CD4-positive, alpha-beta T cell treated with Interleukin-15 for 4 hours (primary cell): ENCODE measurements at regions not wholly inside any gene's neighbourhood (a gene's known extent, or its start where the extent isn't known, plus 50 kb on each side); places are given as distances from the start of the nearest gene placed in this dataset.

Experiments
- DNase-seq: peaks from one replicate; pipeline ENCODE4 v3.0.0-alpha.2; 2020; ENCODE audit warnings: low spot score

GRCh38 chr5:171629628-171630349 is 155.8 kb upstream of the SMIM23 start:
- DNase-seq: no peak

DNA sequence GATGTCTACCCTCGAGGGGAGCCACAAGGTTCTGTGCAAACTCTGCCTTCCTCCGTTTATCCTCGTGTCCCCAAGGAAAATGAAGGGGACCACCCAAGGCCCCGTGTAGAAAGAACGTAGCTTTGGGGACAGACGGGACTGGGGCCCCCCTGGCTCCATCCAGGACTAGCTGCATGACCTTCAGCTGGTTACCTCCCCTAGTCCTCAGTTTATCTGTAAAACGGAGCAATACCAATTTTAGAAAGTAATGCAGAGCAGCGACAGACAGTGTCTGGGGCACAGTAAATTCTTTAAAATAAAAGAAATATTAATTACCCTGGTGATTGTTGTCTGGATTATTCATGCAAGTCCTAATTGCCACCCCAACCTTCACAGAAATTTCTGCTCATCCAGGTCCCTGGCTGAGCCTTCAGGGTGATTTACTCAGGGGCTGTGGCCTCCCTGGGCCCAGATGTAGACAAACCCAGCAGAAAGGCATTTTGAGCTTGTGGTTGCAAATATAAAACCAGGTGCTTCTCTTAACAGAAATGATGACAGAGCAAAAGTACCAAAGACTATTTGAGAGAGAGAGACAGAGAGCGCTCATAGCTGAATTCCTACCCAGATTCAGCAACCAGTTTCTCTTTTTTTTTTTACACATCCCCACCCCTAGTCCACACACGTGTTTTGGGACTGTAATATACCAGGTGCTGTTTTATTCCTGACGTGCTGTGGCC is 155.1 kb upstream of the SMIM23 start:
- DNase-seq: no peak

GRCh38 chr5:171632616-171633015 is 153.0 kb upstream of the SMIM23 start:
- DNase-seq: no peak

GRCh38 chr5:171633776-171634470 is 151.7 kb upstream of the SMIM23 start:
- DNase-seq: no peak

DNA sequence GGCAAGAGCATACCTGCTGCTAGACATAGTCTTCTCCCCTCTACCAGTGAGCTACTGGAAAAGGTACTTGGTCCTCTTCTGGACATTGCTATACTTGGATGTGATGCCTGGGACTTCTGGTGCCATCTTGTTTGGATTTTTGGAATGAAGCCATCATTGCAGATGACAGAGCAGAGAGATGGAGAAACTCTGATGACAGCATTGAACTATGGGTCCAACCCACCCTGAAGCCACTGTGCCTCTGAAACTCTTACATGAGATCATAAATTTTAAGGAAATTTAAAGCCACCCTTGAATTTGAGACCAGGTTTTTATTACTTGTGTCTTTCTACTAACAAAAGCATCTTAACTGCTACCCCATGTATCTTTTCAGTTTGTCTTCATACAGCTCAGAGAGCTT is 151.1 kb upstream of the SMIM23 start:
- no peak for DNase-seq

GRCh38 chr5:171635028-171635427 is 150.6 kb upstream of the SMIM23 start:
- DNase-seq: no peak

DNA sequence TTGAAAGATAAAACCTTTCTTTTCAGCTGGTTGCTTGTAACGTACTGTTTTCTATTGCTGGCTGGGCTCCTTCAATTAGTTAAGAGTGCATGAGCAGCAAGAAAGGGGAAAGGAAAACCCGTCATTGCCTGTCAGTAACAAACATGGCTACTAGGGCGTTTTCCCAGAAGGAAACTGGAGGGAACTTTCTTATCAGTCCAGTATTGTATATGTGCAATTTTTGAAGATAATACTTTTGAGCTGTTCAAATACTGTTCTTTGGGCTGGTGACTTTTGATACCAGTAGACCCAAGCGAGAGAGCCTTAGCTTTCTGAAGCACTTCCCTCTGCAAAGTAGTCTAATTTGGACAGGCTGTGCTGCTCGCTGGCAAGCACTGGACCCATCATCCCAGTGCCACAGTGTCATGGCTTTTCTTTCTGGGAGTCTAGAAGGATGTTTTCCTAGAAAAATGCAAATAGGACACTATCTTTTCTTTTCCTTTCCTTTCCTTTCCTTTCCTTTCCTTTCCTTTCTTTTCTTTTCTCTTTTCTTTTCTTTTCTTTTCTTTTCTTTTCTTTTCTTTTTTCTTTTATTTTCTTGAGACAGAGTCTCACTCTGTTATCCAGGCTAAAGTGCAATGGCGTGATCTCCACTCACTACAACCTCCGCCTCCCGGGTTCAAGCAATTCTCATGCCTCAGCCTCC is 149.9 kb upstream of the SMIM23 start:
- DNase-seq: no peak

DNA sequence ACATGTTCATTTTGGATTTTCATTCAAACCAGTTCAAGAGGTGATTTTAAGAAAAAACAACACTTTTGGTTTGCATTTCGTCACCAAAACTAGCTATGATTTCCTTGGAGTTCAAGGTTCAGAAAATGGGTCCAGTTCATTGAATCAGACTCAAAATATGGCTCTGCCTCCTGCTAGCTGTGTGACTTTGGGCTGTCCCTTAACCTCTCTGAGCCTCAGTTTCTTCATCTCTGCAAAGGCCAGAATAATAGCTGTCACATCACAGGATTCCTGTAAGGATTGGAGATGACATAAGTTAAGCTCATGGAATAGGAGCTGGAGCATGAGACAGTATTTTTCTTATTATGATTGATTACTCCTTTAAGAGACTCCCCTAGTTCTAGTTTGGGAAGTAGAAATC is 147.8 kb upstream of the SMIM23 start:
- no peak for DNase-seq

- no peak for DNase-seq
These were observed 146.4 kb upstream of the SMIM23 start for GRCh38 chr5:171639205-171639621.

DNA sequence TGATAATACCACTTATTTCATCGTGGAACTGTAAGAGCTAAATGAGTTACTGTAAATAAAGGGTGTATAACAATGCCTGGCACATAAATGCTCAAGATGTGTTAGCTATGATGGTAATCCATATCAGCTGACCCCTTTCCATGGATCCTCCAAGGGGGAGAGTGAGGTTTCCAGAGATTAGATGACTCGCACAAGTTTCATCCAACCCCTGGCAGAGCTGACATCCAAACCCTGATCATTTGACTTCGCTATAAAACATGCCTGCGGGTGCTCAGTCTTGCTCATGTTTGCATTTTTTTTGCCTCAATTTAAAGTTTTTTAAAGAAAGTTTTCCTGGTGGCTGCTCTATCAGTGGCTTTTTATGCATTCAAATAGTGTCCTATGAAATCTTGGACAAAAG is 145.7 kb upstream of the SMIM23 start:
- DNase-seq: no peak

GRCh38 chr5:171640480-171640879 is 145.1 kb upstream of the SMIM23 start:
- DNase-seq: no peak

DNA sequence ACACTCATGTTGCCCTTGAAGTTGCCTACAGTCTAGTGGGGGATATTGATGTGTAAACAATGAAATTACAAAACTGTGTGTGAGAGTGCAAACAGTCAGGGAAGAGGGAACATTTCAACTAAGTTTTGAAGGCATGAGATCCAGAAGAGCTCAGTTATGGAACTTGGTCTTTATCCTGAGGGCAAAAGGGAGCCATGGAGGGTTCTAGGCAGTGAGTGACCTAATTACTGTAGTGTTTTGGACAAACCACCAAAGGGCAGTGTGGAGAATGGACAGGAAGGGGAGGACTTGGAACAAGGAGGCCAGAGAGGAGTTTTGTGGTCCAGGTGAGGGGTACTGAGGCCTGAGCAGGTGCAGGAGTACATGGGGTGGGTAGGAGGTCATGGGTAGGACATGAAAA is 143.7 kb upstream of the SMIM23 start:
- no peak for DNase-seq

DNA sequence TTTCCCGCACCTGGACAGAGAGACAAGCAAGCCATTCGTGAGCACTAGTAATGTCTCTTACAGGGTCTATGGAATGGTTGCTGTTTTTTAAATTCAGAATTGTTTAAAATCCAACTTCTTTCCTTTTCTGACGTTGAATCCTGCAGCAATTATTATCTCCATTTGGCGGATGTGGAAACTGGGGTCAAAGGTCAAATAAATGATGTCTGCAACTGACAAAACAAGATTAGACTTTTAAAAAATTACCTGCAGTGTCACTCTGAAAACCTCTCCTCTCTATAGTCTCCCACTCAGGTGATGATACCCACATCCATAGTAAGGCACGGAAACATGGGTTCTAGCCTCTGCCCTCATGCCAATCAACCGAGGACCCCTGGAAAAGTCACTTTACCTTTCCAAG is 142.7 kb upstream of the SMIM23 start:
- DNase-seq: no peak

DNA sequence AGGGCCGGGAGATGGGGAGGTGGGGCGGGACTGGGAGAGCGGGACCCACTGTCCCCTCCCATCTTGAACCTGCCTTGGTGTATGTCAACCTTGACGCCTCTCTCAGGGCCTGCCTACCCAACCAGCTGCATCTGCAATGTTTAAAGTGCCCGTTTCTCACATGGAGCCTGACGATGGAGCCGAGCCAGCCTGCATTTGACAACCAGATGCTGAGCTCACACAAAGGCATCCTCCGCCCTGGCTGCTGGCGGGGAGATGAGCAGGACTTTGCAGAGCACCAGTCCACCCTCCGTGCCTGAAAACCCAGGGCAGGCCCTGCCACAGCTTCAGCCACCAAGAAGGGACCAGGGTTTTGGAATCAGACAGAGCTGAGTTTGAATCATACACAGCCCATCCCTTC is 141.1 kb upstream of the SMIM23 start:
- DNase-seq: no peak

GRCh38 chr5:171646102-171647042 is 139.2 kb upstream of the SMIM23 start:
- DNase-seq: no peak

GRCh38 chr5:171647043-171647903 is 138.3 kb upstream of the SMIM23 start:
- DNase-seq: no peak

- DNase-seq: no peak
These were observed 137.7 kb upstream of the SMIM23 start for GRCh38 chr5:171647904-171648260.

- DNase-seq: no peak
These were observed 137.1 kb upstream of the SMIM23 start for GRCh38 chr5:171648279-171649074.

GRCh38 chr5:171649075-171649401 is 136.6 kb upstream of the SMIM23 start:
- no peak for DNase-seq

GRCh38 chr5:171650597-171650996 is 135.0 kb upstream of the SMIM23 start:
- no peak for DNase-seq
